Urothelium cell line (cell line): ENCODE measurements at regions not wholly inside any gene's neighbourhood (a gene's known extent, or its start where the extent isn't known, plus 50 kb on each side); places are given as distances from the start of the nearest gene placed in this dataset.
A peak's percentile ranks its signal among the peaks of the same experiment; 100 is the strongest.

ENCODE experiments used
- DNase-seq: peaks from one replicate; pipeline ENCODE4 v3.0.0; 2011; ENCODE audit warnings: low spot score, mixed read lengths
- FAIRE-seq: peaks from 2 replicates; lab custom pipeline; 2011; peaks lifted over from hg19 to GRCh38; lab: Jason Lieb, UNC

GRCh38 chr4:143055997-143056396 lies 128.7 kb upstream of the USP38 start:
- FAIRE-seq (no peak), DNase-seq (no peak)

- no peak for FAIRE-seq
Observed at GRCh38 chr4:143071351-143071750, 113.4 kb upstream of the USP38 start.

GRCh38 chr4:143076723-143077122 lies 108.0 kb upstream of the USP38 start:
- no peak for DNase-seq
- FAIRE-seq = no peak

More at GRCh38 chr4:143071351-143071750, 113.4 kb upstream of the USP38 start:
- DNase-seq = no peak

GRCh38 chr4:143082701-143083100 lies 102.0 kb upstream of the USP38 start:
- DNase-seq = no peak
- no peak for FAIRE-seq

GRCh38 chr4:143083756-143084472 lies 100.8 kb upstream of the USP38 start:
- FAIRE-seq (no peak), DNase-seq (no peak)

- DNase-seq (peak; percentile 14), FAIRE-seq (no peak)
Observed at GRCh38 chr4:143084566-143084965, 100.2 kb upstream of the USP38 start.

- no peak for DNase-seq
- FAIRE-seq = no peak
Observed at GRCh38 chr4:143085224-143085623, 99.5 kb upstream of the USP38 start.

GRCh38 chr4:143085659-143086058 lies 99.1 kb upstream of the USP38 start:
- FAIRE-seq = no peak
- DNase-seq = no peak

GRCh38 chr4:143089291-143089690 lies 95.4 kb upstream of the USP38 start:
- DNase-seq = no peak

GRCh38 chr4:143089847-143090246 lies 94.9 kb upstream of the USP38 start:
- FAIRE-seq (no peak), DNase-seq (no peak)

More at GRCh38 chr4:143089291-143089690, 95.4 kb upstream of the USP38 start:
- FAIRE-seq = no peak

- no peak for DNase-seq
- FAIRE-seq = no peak
Observed at GRCh38 chr4:143091862-143092261, 92.9 kb upstream of the USP38 start.

- FAIRE-seq (no peak), DNase-seq (no peak)
Observed at GRCh38 chr4:143095447-143095846, 89.3 kb upstream of the USP38 start.

- FAIRE-seq (no peak), DNase-seq (no peak)
Observed at GRCh38 chr4:143097751-143098150, 87.0 kb upstream of the USP38 start.

GRCh38 chr4:143099693-143100092 lies 85.0 kb upstream of the USP38 start:
- no peak for DNase-seq
- no peak for FAIRE-seq

GRCh38 chr4:143109376-143109775 lies 75.3 kb upstream of the USP38 start:
- no peak for FAIRE-seq
- no peak for DNase-seq

GRCh38 chr4:143118663-143119062 lies 66.1 kb upstream of the USP38 start:
- DNase-seq = no peak
- FAIRE-seq = no peak

GRCh38 chr4:143127621-143128020 lies 57.1 kb upstream of the USP38 start:
- DNase-seq = no peak
- FAIRE-seq = no peak

GRCh38 chr4:143133977-143134376 lies 50.7 kb upstream of the USP38 start:
- DNase-seq = no peak
- no peak for FAIRE-seq
